NCI-H2081 treated with DMSO at 0.1 percent for 48 hours (cell line): ENCODE measurements at regions not wholly inside any gene's neighbourhood (a gene's known extent, or its start where the extent isn't known, plus 50 kb on each side); places are given as distances from the start of the nearest gene placed in this dataset.

Source experiments
- DNase-seq: peaks from one replicate; lab custom pipeline; 2025; lab: John Stamatoyannopoulos, UW

GRCh38 chr7:9981742-9982349 lies 991.8 kb upstream of the PHF14 start:
- DNase-seq: no peak

- DNase-seq: no peak
Observed at GRCh38 chr7:9983048-9983447, 990.6 kb upstream of the PHF14 start.

- DNase-seq: no peak
Observed at GRCh38 chr7:10015687-10016086, 958.0 kb upstream of the PHF14 start.

- DNase-seq: no peak
Observed at GRCh38 chr7:10022480-10022879, 951.2 kb upstream of the PHF14 start.

- DNase-seq: no peak
Observed at GRCh38 chr7:10022957-10023356, 950.7 kb upstream of the PHF14 start.

GRCh38 chr7:10034843-10035556 lies 938.7 kb upstream of the PHF14 start:
- no peak for DNase-seq

- no peak for DNase-seq
Observed at GRCh38 chr7:10036693-10037092, 937.0 kb upstream of the PHF14 start.

- DNase-seq: no peak
Observed at GRCh38 chr7:10038351-10038750, 935.3 kb upstream of the PHF14 start.

GRCh38 chr7:10040674-10041073 lies 933.0 kb upstream of the PHF14 start:
- DNase-seq: no peak

GRCh38 chr7:10070899-10071298 lies 902.8 kb upstream of the PHF14 start:
- DNase-seq: no peak

- DNase-seq: no peak
Observed at GRCh38 chr7:10075866-10076265, 897.8 kb upstream of the PHF14 start.

- DNase-seq: no peak
Observed at GRCh38 chr7:10076660-10077300, 896.9 kb upstream of the PHF14 start.

- no peak for DNase-seq
Observed at GRCh38 chr7:10079572-10079971, 894.1 kb upstream of the PHF14 start.

- no peak for DNase-seq
Observed at GRCh38 chr7:10082896-10083295, 890.8 kb upstream of the PHF14 start.

GRCh38 chr7:10083766-10084165 lies 889.9 kb upstream of the PHF14 start:
- no peak for DNase-seq

- DNase-seq: no peak
Observed at GRCh38 chr7:10085231-10085630, 888.4 kb upstream of the PHF14 start.

GRCh38 chr7:10100572-10100971 lies 873.1 kb upstream of the PHF14 start:
- no peak for DNase-seq

- DNase-seq: no peak
Observed at GRCh38 chr7:10101351-10101750, 872.3 kb upstream of the PHF14 start.

- no peak for DNase-seq
Observed at GRCh38 chr7:10104292-10104691, 869.4 kb upstream of the PHF14 start.

- no peak for DNase-seq
Observed at GRCh38 chr7:10106609-10107008, 867.1 kb upstream of the PHF14 start.

- DNase-seq: no peak
Observed at GRCh38 chr7:10116511-10116910, 857.2 kb upstream of the PHF14 start.

GRCh38 chr7:10117815-10118214 lies 855.9 kb upstream of the PHF14 start:
- no peak for DNase-seq

GRCh38 chr7:10120936-10121335 lies 852.7 kb upstream of the PHF14 start:
- DNase-seq: no peak
